ENCODE measurements at regions not wholly inside any gene's neighbourhood (a gene's known extent, or its start where the extent isn't known, plus 50 kb on each side); places are given as distances from the start of the nearest gene placed in this dataset.
"Not testable (repeated sequence)": the region's sequence is repeated elsewhere in the genome, so short reads cannot be mapped to it uniquely, and the experiment has no call there.

- DNase-seq (ENCODE audit: low spot score) (no peak), ATAC-seq (no peak)
- intact Hi-C loops (cut with DNase I) = no loop called here
These were observed 203.8 kb downstream of the TPRG1 start for GRCh38 chr3:189375532-189375931.

- intact Hi-C loops (cut with DNase I) = no loop called here
- ATAC-seq = no peak
- no peak for DNase-seq (ENCODE audit: low spot score)
These were observed 211.9 kb downstream of the TPRG1 start for GRCh38 chr3:189383630-189384029.

- DNase-seq (ENCODE audit: low spot score); intact Hi-C loops (cut with DNase I); ATAC-seq: not testable (repeated sequence)
These were observed 214.1 kb downstream of the TPRG1 start for GRCh38 chr3:189385880-189386279.

GRCh38 chr3:189386739-189387138, 215.0 kb downstream of the TPRG1 start:
- intact Hi-C loops (cut with DNase I) = no loop called here
- DNase-seq (ENCODE audit: low spot score) = no peak
- no peak for ATAC-seq

- ATAC-seq = no peak
- no peak for DNase-seq (ENCODE audit: low spot score)
- intact Hi-C loops (cut with DNase I) = no loop called here
These were observed 217.6 kb downstream of the TPRG1 start for GRCh38 chr3:189389346-189389745.

GRCh38 chr3:189393598-189393997, 221.8 kb downstream of the TPRG1 start:
- intact Hi-C loops (cut with DNase I) = no loop called here
- ATAC-seq (no peak), DNase-seq (ENCODE audit: low spot score) (no peak)

- intact Hi-C loops (cut with DNase I) = no loop called here
- DNase-seq (ENCODE audit: low spot score) = no peak
- no peak for ATAC-seq
These were observed 222.9 kb downstream of the TPRG1 start for GRCh38 chr3:189394599-189395121.

GRCh38 chr3:189395825-189396224, 224.1 kb downstream of the TPRG1 start:
- ATAC-seq (no peak), DNase-seq (ENCODE audit: low spot score) (no peak)
- intact Hi-C loops (cut with DNase I) = no loop called here

- intact Hi-C loops (cut with DNase I) = no loop called here
- DNase-seq (ENCODE audit: low spot score) (no peak), ATAC-seq (no peak)
These were observed 226.9 kb downstream of the TPRG1 start for GRCh38 chr3:189398656-189399055.

- intact Hi-C loops (cut with DNase I) = no loop called here
- no peak for DNase-seq (ENCODE audit: low spot score)
- no peak for ATAC-seq
These were observed 229.4 kb downstream of the TPRG1 start for GRCh38 chr3:189401196-189401595.

- intact Hi-C loops (cut with DNase I) = no loop called here
- DNase-seq (ENCODE audit: low spot score) = no peak
- no peak for ATAC-seq
These were observed 228.0 kb upstream of the TP63 start for GRCh38 chr3:189403194-189403593.

- ATAC-seq = no peak
- no peak for DNase-seq (ENCODE audit: low spot score)
- intact Hi-C loops (cut with DNase I) = no loop called here
These were observed 227.2 kb upstream of the TP63 start for GRCh38 chr3:189404024-189404423.

- DNase-seq (ENCODE audit: low spot score) (no peak), ATAC-seq (no peak)
- intact Hi-C loops (cut with DNase I) = no loop called here
These were observed 226.2 kb upstream of the TP63 start for GRCh38 chr3:189404797-189405484.

- intact Hi-C loops (cut with DNase I) = no loop called here
- ATAC-seq (no peak), DNase-seq (ENCODE audit: low spot score) (no peak)
These were observed 225.0 kb upstream of the TP63 start for GRCh38 chr3:189406148-189406547.

- intact Hi-C loops (cut with DNase I) = no loop called here
- ATAC-seq (no peak), DNase-seq (ENCODE audit: low spot score) (no peak)
These were observed 220.7 kb upstream of the TP63 start for GRCh38 chr3:189410522-189410921.

- ATAC-seq (no peak), DNase-seq (ENCODE audit: low spot score) (no peak)
- intact Hi-C loops (cut with DNase I) = no loop called here
These were observed 212.2 kb upstream of the TP63 start for GRCh38 chr3:189419038-189419437.

GRCh38 chr3:189419683-189420082, 211.5 kb upstream of the TP63 start:
- intact Hi-C loops (cut with DNase I) = no loop called here
- no peak for DNase-seq (ENCODE audit: low spot score)
- ATAC-seq = no peak

- intact Hi-C loops (cut with DNase I) = no loop called here
- no peak for DNase-seq (ENCODE audit: low spot score)
- no peak for ATAC-seq
These were observed 206.3 kb upstream of the TP63 start for GRCh38 chr3:189424922-189425321.

- intact Hi-C loops (cut with DNase I) = no loop called here
- no peak for ATAC-seq
- DNase-seq (ENCODE audit: low spot score) = no peak
These were observed 202.2 kb upstream of the TP63 start for GRCh38 chr3:189429019-189429418.

- DNase-seq (ENCODE audit: low spot score) (no peak), ATAC-seq (no peak)
- intact Hi-C loops (cut with DNase I) = no loop called here
These were observed 201.0 kb upstream of the TP63 start for GRCh38 chr3:189430166-189430565.

- DNase-seq (ENCODE audit: low spot score); ATAC-seq; intact Hi-C loops (cut with DNase I): not testable (repeated sequence)
These were observed 188.9 kb upstream of the TP63 start for GRCh38 chr3:189442257-189442656.

Measured in sciatic nerve (tissue), 2 donors.